H1 (cell line): ENCODE measurements at regions not wholly inside any gene's neighbourhood (a gene's known extent, or its start where the extent isn't known, plus 50 kb on each side); places are given as distances from the start of the nearest gene placed in this dataset.

ENCODE experiments used
- CTCF ChIA-PET: fragments of 300-600 bp; sonication (Branson Sonifier 250); formaldehyde crosslinking; loops from one replicate; lab custom pipeline; 2021; ENCODE audit not compliant: partially characterized antibody; lab: Charles Lee
- POLR2A ChIA-PET: fragments of 300-600 bp; sonication (Branson Sonifier 250); formaldehyde crosslinking; loops from one replicate; lab custom pipeline; 2021; ENCODE audit warnings: inconsistent platforms; ENCODE audit not compliant: partially characterized antibody; lab: Charles Lee
- DNase-seq, 2 experiments: peaks; one replicate each; pipeline versions ENCODE4 v3.0.0 to v3.0.0-alpha.2; 2010 to 2022; ENCODE audit warnings: low spot score in 2 of 2, low read depth in 1 of 2, mixed read lengths in 1 of 2
- FAIRE-seq: peaks from 2 replicates; lab custom pipeline; 2011; peaks lifted over from hg19 to GRCh38; lab: Jason Lieb, UNC
- H2AFZ ChIP-seq: 2 replicates; pipeline ENCODE4 v1.8.1; 2012; ENCODE audit warnings: low read length, inconsistent platforms
- H2AK5ac ChIP-seq: 2 replicates; pipeline ENCODE4 v1.6.1; 2013; ENCODE audit warnings: low read depth, low read length
- H2BK120ac ChIP-seq: replicated peaks from 2 replicates; pipeline ENCODE3; 2013; ENCODE audit warnings: low read depth, low read length, inconsistent platforms
- H2BK12ac ChIP-seq: 2 replicates; pipeline ENCODE4 v1.6.1; 2013; ENCODE audit warnings: low read depth, low read length
- H2BK15ac ChIP-seq: 2 replicates; pipeline ENCODE4 v1.6.1; 2013; ENCODE audit warnings: low read length
- H2BK20ac ChIP-seq: 2 replicates; pipeline ENCODE4 v1.6.1; 2013; ENCODE audit warnings: low read length
- H2BK5ac ChIP-seq: 2 replicates; pipeline ENCODE4 v1.6.1; 2013; ENCODE audit warnings: low read depth, low read length
- H3K14ac ChIP-seq: 2 replicates; pipeline ENCODE4 v1.6.1; 2013; ENCODE audit warnings: inconsistent platforms; ENCODE audit not compliant: insufficient read length
- H3K18ac ChIP-seq: 2 replicates; pipeline ENCODE4 v1.6.1; 2013; ENCODE audit warnings: low read length; ENCODE audit errors: extremely low read depth
- H3K23ac ChIP-seq: 2 replicates; pipeline ENCODE4 v1.6.1; 2013; ENCODE audit warnings: inconsistent platforms; ENCODE audit not compliant: insufficient read length
- H3K23me2 ChIP-seq: 2 replicates; pipeline ENCODE4 v1.6.1; 2013; ENCODE audit warnings: low read depth, low read length
- H3K27ac ChIP-seq: 2 replicates; pipeline ENCODE4 v1.6.1; 2011; ENCODE audit warnings: low read depth, low read length, inconsistent platforms
- H3K27me3 ChIP-seq, 4 experiments: replicated peaks in 1 of 4; 1 replicate in 1 of 4; 2 replicates in 3 of 4; pipeline versions ENCODE4 v1.6.1 to v1.8.1; 2011 to 2013; ENCODE audit warnings: low read length in 3 of 4, mild to moderate bottlenecking in 3 of 4, inconsistent platforms in 2 of 4, mixed read lengths in 2 of 4, moderate library complexity in 1 of 4; ENCODE audit not compliant: control insufficient read depth in 3 of 4, insufficient read depth in 3 of 4; ENCODE audit errors: extremely low read depth in 1 of 4
- H3K36me3 ChIP-seq, 4 experiments: 2 replicates each; pipeline versions ENCODE4 v1.6.1 to v1.8.1; 2011 to 2013; ENCODE audit warnings: mild to moderate bottlenecking in 4 of 4, low read length in 3 of 4, moderate library complexity in 2 of 4, control low read depth in 1 of 4, inconsistent platforms in 1 of 4; ENCODE audit not compliant: insufficient read depth in 4 of 4, control insufficient read depth in 2 of 4
- H3K4ac ChIP-seq: replicated peaks from 2 replicates; pipeline ENCODE3; 2013; ENCODE audit warnings: low read length, low read depth, mixed read lengths, inconsistent platforms; ENCODE audit not compliant: insufficient read length
- H3K4me1 ChIP-seq, 4 experiments: replicated peaks in 1 of 4; 1 replicate in 1 of 4; 2 replicates in 3 of 4; pipeline versions ENCODE4 v1.6.1 to v1.8.1; 2011 to 2013; ENCODE audit warnings: low read length in 3 of 4, inconsistent platforms in 2 of 4, mixed read lengths in 1 of 4; ENCODE audit not compliant: insufficient read depth in 4 of 4, control insufficient read depth in 3 of 4
- H3K4me2 ChIP-seq, 2 experiments: 2 replicates each; pipeline versions ENCODE4 v1.6.1 to v1.8.1; 2011 to 2013; ENCODE audit warnings: low read depth in 2 of 2, low read length in 2 of 2, control low read depth in 1 of 2, inconsistent platforms in 1 of 2, mild to moderate bottlenecking in 1 of 2; ENCODE audit not compliant: insufficient read depth in 1 of 2
- H3K4me3 ChIP-seq, 4 experiments: fragments of 200-600, 300-600 bp in 1 of 4; sonication (generic), shearing (Covaris generic), sonication (Bioruptor Twin) in 1 of 4; 2 replicates each; pipeline versions ENCODE4 v1.5.1 to v1.8.1; 2011 to 2016; ENCODE audit warnings: low read length in 4 of 4, low read depth in 3 of 4, control low read depth in 2 of 4, inconsistent platforms in 2 of 4, mild to moderate bottlenecking in 2 of 4, mixed read lengths in 1 of 4, moderate library complexity in 1 of 4; ENCODE audit not compliant: insufficient read depth in 2 of 4; ENCODE audit errors: extremely low read depth in 1 of 4
- H3K56ac ChIP-seq: replicated peaks from 2 replicates; pipeline ENCODE3; 2013; ENCODE audit warnings: low read depth, mild to moderate bottlenecking, mixed read lengths, low read length, inconsistent platforms; ENCODE audit not compliant: insufficient read length
- H3K79me1 ChIP-seq: 2 replicates; pipeline ENCODE4 v1.6.1; 2013; ENCODE audit warnings: low read depth, low read length, control low read depth
- H3K79me2 ChIP-seq, 2 experiments: 2 replicates each; pipeline versions ENCODE4 v1.6.1 to v1.8.1; 2012 to 2013; ENCODE audit warnings: low read length in 2 of 2, mild to moderate bottlenecking in 2 of 2, inconsistent platforms in 1 of 2; ENCODE audit not compliant: insufficient read depth in 2 of 2, control insufficient read depth in 1 of 2
- H3K9ac ChIP-seq, 4 experiments: replicated peaks in 1 of 4; 1 replicate in 1 of 4; 2 replicates in 3 of 4; pipeline versions ENCODE4 v1.6.1 to v1.8.1; 2011 to 2013; ENCODE audit warnings: low read depth in 3 of 4, low read length in 3 of 4, control low read depth in 2 of 4, mild to moderate bottlenecking in 2 of 4, moderate library complexity in 2 of 4, inconsistent platforms in 1 of 4; ENCODE audit errors: extremely low read depth in 1 of 4
- H3K9me3 ChIP-seq, 2 experiments: 2 replicates each; pipeline versions ENCODE4 v1.6.1 to v1.8.1; 2012 to 2013; ENCODE audit warnings: mild to moderate bottlenecking in 2 of 2, moderate library complexity in 2 of 2, control low read depth in 1 of 2, inconsistent platforms in 1 of 2, low read depth in 1 of 2, low read length in 1 of 2, mixed read lengths in 1 of 2; ENCODE audit not compliant: insufficient read depth in 2 of 2
- H4K20me1 ChIP-seq, 2 experiments: replicated peaks in 1 of 2; 2 replicates each; pipeline versions ENCODE3 to v1.8.1; 2011 to 2013; ENCODE audit warnings: inconsistent platforms in 2 of 2, low read length in 2 of 2, mild to moderate bottlenecking in 1 of 2; ENCODE audit not compliant: insufficient read depth in 2 of 2, control insufficient read depth in 1 of 2
- H4K5ac ChIP-seq: 2 replicates; pipeline ENCODE4 v1.6.1; 2013; ENCODE audit warnings: low read length, low read depth, mixed read lengths, inconsistent platforms; ENCODE audit not compliant: insufficient read length
- H4K8ac ChIP-seq: 2 replicates; pipeline ENCODE4 v1.8.0; 2013; ENCODE audit warnings: mild to moderate bottlenecking, moderate library complexity, low read length, inconsistent platforms; ENCODE audit not compliant: insufficient read depth; ENCODE audit errors: extremely low read depth
- H4K91ac ChIP-seq: replicated peaks from 2 replicates; pipeline ENCODE3; 2013; ENCODE audit warnings: low read length, mixed read lengths, inconsistent platforms; ENCODE audit not compliant: insufficient read length
- BRCA1 ChIP-seq: IDR thresholded peaks from 2 replicates; pipeline ENCODE4 v1.6.1; 2012; ENCODE audit warnings: low read depth, low read length, improper control_type of control experiment
- EP300 ChIP-seq, 2 experiments: IDR thresholded peaks; 1 replicate in 1 of 2; 2 replicates in 1 of 2; pipeline ENCODE4 v1.6.1; 2011 to 2012; ENCODE audit warnings: low read depth in 2 of 2, low read length in 2 of 2, mild to moderate bottlenecking in 2 of 2, borderline replicate concordance in 1 of 2, inconsistent platforms in 1 of 2, moderate library complexity in 1 of 2
- EZH2 ChIP-seq: fragments of 200-600 bp; sonication (generic); IDR thresholded peaks from 2 replicates; pipeline ENCODE4 v1.7.1; 2012; ENCODE audit warnings: low read depth, mild to moderate bottlenecking, moderate library complexity, low read length, inconsistent platforms; ENCODE audit not compliant: severe bottlenecking
- FOSL1 ChIP-seq: IDR thresholded peaks from 2 replicates; pipeline ENCODE4 v1.6.1; 2011; ENCODE audit warnings: mild to moderate bottlenecking, low read depth, low read length, moderate library complexity; ENCODE audit not compliant: insufficient read depth
- KDM5A ChIP-seq: fragments of 200-600 bp; IDR thresholded peaks from 2 replicates; pipeline ENCODE4 v1.7.1; 2012; ENCODE audit warnings: mild to moderate bottlenecking, low read length, inconsistent platforms, mixed read lengths
- POU5F1 ChIP-seq: IDR thresholded peaks from 2 replicates; pipeline ENCODE4 v1.6.1; 2011; ENCODE audit warnings: low read depth, mild to moderate bottlenecking, low read length, moderate library complexity
- RFX5 ChIP-seq: IDR thresholded peaks from 2 replicates; pipeline ENCODE4 v1.6.1; 2011; ENCODE audit warnings: low read depth, low read length, improper control_type of control experiment, borderline replicate concordance
- TEAD4 ChIP-seq: IDR thresholded peaks from 2 replicates; pipeline ENCODE4 v1.6.1; 2012; ENCODE audit warnings: low read depth, low read length, inconsistent platforms, mixed read lengths
- whole genome bisulfite sequencing, 2 experiments: shearing (Covaris generic) in 1 of 2; methylation state at CpG; one replicate each; pipeline versions ENCODE4 v1.1.6 to v1.1.7; 2013 to 2015; ENCODE audit warnings: low lambda C conversion rate in 2 of 2, mixed read lengths in 2 of 2, inconsistent platforms in 1 of 2, low coverage in 1 of 2, missing lambda C conversion rate in 1 of 2; ENCODE audit not compliant: insufficient replicate concordance in 2 of 2, insufficient coverage in 1 of 2, insufficient read length in 1 of 2; ENCODE audit errors: extremely low coverage in 1 of 2, missing lambda C conversion rate in 1 of 2; 5-methylcytosine and 5-hydroxymethylcytosine counted together

DNA sequence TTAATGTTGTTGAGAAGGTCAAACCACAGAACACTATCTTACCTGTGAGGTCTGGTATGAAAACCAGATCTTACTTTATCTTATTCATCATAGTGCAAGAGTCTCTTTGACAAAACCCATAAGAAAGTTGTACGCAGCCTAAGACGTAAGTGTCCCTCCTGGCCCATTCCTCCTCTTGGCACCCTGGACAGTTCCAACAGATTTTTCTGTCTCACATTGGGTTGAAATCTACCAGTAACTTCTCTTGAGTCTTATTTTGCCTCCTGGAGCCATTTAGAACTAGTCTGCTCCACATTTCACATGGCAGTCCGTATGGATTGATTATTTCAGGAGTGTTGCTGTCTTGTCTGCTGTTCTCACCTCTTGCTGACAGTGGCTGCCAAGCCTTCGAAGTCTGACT, 498.4 kb downstream of the PDCD6IP start:
- no peak overlapping the region for H3K56ac ChIP-seq
- no peak overlapping the region for H2BK12ac ChIP-seq
- H3K14ac ChIP-seq: no peak overlapping the region
- WGBS, 2 experiments: 81% methylated on average over 4 of the region's 4 CpGs; no CpG with 5 or more reads in 1 of the 2 experiments
- H2BK120ac ChIP-seq: no peak overlapping the region
- no peak overlapping the region for H4K91ac ChIP-seq
- DNase-seq: no peak
- H4K8ac ChIP-seq: no peak overlapping the region
- no peak overlapping the region for H3K18ac ChIP-seq
- H3K79me1 ChIP-seq: no peaks in the 10 kb centered on the region
- H2BK5ac ChIP-seq: no peak overlapping the region
- H4K20me1 ChIP-seq: no peaks in the 10 kb centered on the region
- H3K23ac ChIP-seq: no peak overlapping the region
- no peak overlapping the region for H3K9ac ChIP-seq
- ChIA-PET CTCF (interaction anchor here (0.7 kb wide), 1 partner anchor 36 kb away, joined by 3 read pairs; no protein-coding TSS in a partner anchor), POLR2A (no interaction called here)
- no peak overlapping the region for H2BK20ac ChIP-seq
- H3K27ac ChIP-seq: no peak overlapping the region
- no peak overlapping the region for H4K5ac ChIP-seq
- H3K4me2 ChIP-seq: no peak overlapping the region
- H2BK15ac ChIP-seq: no peak overlapping the region
- TF ChIP-seq BRCA1 (no peak), POU5F1 (no peak), EZH2 (no peak), FOSL1 (no peak), EP300 (IDR thresholded peaks at IDR 0.05; ENCODE audit: borderline replicate concordance in 1 of 2, low read depth in 2 of 2, low read length in 2 of 2) (no peak), KDM5A (no peak), RFX5 (no peak), TEAD4 (no peak)
- H2AFZ ChIP-seq: no peak overlapping the region
- H3K79me2 ChIP-seq: no peaks in the 10 kb centered on the region
- no peaks in the 10 kb centered on the region for H3K36me3 ChIP-seq
- peaks cover 0 to 8% (median 2%) of the 10 kb centered on the region in 4 experiments; a peak in 4 of 7 replicates for H3K4me1 ChIP-seq
- H3K4ac ChIP-seq: no peak overlapping the region
- no peak for FAIRE-seq
- peaks cover 0 to 1% (median 0%) of the 10 kb centered on the region in 4 experiments; a peak in 1 of 7 replicates for H3K27me3 ChIP-seq
- no peaks in the 10 kb centered on the region for H3K23me2 ChIP-seq
- no peaks in the 10 kb centered on the region for H3K9me3 ChIP-seq
- no peak overlapping the region for H3K4me3 ChIP-seq
- no peak overlapping the region for H2AK5ac ChIP-seq
